H1 (cell line): ENCODE measurements at regions not wholly inside any gene's neighbourhood (a gene's known extent, or its start where the extent isn't known, plus 50 kb on each side); places are given as distances from the start of the nearest gene placed in this dataset.

Experiments used
- TF ChIP-seq, protein P1 (sequence below): IDR thresholded peaks from 2 replicates; pipeline ENCODE4 v1.6.1; 2012; ENCODE audit warnings: low read length, inconsistent platforms

DNA sequence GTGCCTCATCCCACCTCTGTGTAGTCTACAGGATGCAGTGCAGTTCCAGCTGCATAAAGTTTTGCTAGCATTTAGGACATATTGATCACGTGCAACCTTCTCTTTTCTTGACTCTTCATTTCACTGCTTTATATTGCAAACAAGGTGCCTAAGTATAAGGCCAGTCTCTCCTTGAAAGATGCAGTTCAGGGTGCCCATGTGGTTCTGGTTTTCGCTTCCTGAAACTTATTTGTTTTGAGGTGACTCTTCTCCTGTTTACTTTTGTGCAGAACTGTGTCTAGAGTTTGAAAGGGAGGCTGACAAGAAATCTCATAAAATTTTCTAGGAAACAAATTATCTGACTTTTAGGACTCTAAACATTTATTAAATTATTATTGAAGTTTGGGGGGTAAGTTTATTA lies 189.9 kb downstream of the UBE2E3 start (continued):
- TF ChIP-seq, protein P1, sequence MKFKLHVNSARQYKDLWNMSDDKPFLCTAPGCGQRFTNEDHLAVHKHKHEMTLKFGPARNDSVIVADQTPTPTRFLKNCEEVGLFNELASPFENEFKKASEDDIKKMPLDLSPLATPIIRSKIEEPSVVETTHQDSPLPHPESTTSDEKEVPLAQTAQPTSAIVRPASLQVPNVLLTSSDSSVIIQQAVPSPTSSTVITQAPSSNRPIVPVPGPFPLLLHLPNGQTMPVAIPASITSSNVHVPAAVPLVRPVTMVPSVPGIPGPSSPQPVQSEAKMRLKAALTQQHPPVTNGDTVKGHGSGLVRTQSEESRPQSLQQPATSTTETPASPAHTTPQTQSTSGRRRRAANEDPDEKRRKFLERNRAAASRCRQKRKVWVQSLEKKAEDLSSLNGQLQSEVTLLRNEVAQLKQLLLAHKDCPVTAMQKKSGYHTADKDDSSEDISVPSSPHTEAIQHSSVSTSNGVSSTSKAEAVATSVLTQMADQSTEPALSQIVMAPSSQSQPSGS: no peak
